ENCODE measurements at regions not wholly inside any gene's neighbourhood (a gene's known extent, or its start where the extent isn't known, plus 50 kb on each side); places are given as distances from the start of the nearest gene placed in this dataset.

GRCh38 chr2:18788592-18788991, 199.2 kb upstream of the NT5C1B start:
- TF ChIP-seq, protein P1, sequence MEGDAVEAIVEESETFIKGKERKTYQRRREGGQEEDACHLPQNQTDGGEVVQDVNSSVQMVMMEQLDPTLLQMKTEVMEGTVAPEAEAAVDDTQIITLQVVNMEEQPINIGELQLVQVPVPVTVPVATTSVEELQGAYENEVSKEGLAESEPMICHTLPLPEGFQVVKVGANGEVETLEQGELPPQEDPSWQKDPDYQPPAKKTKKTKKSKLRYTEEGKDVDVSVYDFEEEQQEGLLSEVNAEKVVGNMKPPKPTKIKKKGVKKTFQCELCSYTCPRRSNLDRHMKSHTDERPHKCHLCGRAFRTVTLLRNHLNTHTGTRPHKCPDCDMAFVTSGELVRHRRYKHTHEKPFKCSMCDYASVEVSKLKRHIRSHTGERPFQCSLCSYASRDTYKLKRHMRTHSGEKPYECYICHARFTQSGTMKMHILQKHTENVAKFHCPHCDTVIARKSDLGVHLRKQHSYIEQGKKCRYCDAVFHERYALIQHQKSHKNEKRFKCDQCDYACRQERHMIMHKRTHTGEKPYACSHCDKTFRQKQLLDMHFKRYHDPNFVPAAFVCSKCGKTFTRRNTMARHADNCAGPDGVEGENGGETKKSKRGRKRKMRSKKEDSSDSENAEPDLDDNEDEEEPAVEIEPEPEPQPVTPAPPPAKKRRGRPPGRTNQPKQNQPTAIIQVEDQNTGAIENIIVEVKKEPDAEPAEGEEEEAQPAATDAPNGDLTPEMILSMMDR (IDR thresholded peaks at IDR 0.05) = no peak
- no peak for TF ChIP-seq POLR2A (IDR thresholded peaks at IDR 0.05)
